ENCODE measurements at regions not wholly inside any gene's neighbourhood (a gene's known extent, or its start where the extent isn't known, plus 50 kb on each side); places are given as distances from the start of the nearest gene placed in this dataset.

GRCh38 chr5:138664276-138664943, 88.8 kb upstream of the CTNNA1 start:
- no peak overlapping the region for H3K27ac Mint-ChIP-seq

GRCh38 chr5:138663561-138663960, 88.4 kb upstream of the HSPA9 start:
- H3K4me1 Mint-ChIP-seq (ENCODE audit: low read depth) = peaks cover 9% of the 10 kb centered on the region
- DNase-seq = no peak
- TF ChIP-seq, protein P1, sequence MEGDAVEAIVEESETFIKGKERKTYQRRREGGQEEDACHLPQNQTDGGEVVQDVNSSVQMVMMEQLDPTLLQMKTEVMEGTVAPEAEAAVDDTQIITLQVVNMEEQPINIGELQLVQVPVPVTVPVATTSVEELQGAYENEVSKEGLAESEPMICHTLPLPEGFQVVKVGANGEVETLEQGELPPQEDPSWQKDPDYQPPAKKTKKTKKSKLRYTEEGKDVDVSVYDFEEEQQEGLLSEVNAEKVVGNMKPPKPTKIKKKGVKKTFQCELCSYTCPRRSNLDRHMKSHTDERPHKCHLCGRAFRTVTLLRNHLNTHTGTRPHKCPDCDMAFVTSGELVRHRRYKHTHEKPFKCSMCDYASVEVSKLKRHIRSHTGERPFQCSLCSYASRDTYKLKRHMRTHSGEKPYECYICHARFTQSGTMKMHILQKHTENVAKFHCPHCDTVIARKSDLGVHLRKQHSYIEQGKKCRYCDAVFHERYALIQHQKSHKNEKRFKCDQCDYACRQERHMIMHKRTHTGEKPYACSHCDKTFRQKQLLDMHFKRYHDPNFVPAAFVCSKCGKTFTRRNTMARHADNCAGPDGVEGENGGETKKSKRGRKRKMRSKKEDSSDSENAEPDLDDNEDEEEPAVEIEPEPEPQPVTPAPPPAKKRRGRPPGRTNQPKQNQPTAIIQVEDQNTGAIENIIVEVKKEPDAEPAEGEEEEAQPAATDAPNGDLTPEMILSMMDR (IDR thresholded peaks at IDR 0.05) = no peak
- no peak overlapping the region for H3K4me3 Mint-ChIP-seq
- peaks cover 30% of the 10 kb centered on the region for H3K27me3 Mint-ChIP-seq (ENCODE audit: insufficient read depth)
- no peaks in the 10 kb centered on the region for H3K36me3 Mint-ChIP-seq (ENCODE audit: low read depth)
- no peak overlapping the region for H3K27ac Mint-ChIP-seq
- no peaks in the 10 kb centered on the region for H3K9me3 Mint-ChIP-seq

More at GRCh38 chr5:138664276-138664943, 88.8 kb upstream of the CTNNA1 start:
- Mint-ChIP-seq H3K9me3 (no peaks in the 10 kb centered on the region), H3K27me3 (ENCODE audit: insufficient read depth) (peaks cover 28% of the 10 kb centered on the region), H3K4me1 (ENCODE audit: low read depth) (peaks cover 18% of the 10 kb centered on the region), H3K36me3 (ENCODE audit: low read depth) (no peaks in the 10 kb centered on the region), H3K4me3 (no peak overlapping the region)
- TF ChIP-seq, protein P1 (IDR thresholded peaks at IDR 0.05) = no peak
- DNase-seq = peak; percentile 21

DNA sequence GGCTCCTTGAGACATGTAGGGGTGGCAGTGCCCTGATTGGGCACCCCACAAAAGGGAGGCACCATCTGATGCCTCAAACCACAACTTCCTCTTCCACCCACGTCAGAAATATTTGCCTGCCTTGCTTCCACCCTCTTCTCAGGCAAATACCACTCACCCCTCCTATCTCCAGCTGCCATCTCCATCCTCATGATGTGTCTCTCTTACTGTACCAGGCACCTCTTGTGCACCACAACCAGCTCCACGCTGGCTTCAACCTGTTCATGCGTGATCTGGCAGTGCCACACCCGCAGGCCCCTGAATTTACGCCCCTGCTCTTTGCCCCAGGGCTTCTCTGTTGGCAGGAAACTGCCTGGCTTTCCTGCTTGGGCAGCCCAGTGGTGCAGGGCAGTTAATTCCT, 87.8 kb upstream of the HSPA9 start:
- TF ChIP-seq, protein P1 (IDR thresholded peaks at IDR 0.05) = no peak
- Mint-ChIP-seq H3K27ac (no peak overlapping the region), H3K4me1 (ENCODE audit: low read depth) (peaks cover 6% of the 10 kb centered on the region; the same call in 1 of the 2 replicates), H3K27me3 (ENCODE audit: insufficient read depth) (peaks cover 30% of the 10 kb centered on the region), H3K9me3 (no peaks in the 10 kb centered on the region), H3K36me3 (ENCODE audit: low read depth) (no peaks in the 10 kb centered on the region), H3K4me3 (no peak overlapping the region)
- DNase-seq = no peak

DNA sequence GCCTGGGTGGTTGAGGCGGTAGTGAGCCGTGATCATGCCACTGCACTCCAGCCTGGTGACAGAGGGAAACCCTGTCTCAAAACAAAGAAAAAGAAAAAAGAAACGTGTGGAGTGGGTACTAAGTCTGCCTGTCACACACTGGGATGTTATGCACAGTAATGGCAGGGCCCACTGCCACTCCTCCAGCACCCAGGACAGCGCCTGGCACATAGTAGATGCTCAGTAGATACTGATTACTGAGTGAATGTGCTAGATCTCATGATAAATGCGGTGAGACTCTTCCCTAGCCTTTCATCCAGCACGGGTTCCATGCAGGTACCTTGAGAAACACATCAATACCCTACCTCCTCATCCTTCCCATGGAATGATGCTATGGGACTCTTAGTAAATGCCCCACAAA, 87.4 kb upstream of the HSPA9 start:
- Mint-ChIP-seq H3K27ac (no peak overlapping the region), H3K36me3 (ENCODE audit: low read depth) (no peaks in the 10 kb centered on the region), H3K4me3 (no peak overlapping the region), H3K27me3 (ENCODE audit: insufficient read depth) (peaks cover 30% of the 10 kb centered on the region), H3K4me1 (ENCODE audit: low read depth) (peaks cover 6% of the 10 kb centered on the region; the same call in 1 of the 2 replicates), H3K9me3 (no peaks in the 10 kb centered on the region)
- TF ChIP-seq, protein P1 (IDR thresholded peaks at IDR 0.05) = no peak
- no peak for DNase-seq

GRCh38 chr5:138661991-138662434, 86.8 kb upstream of the HSPA9 start:
- TF ChIP-seq, protein P1 (IDR thresholded peaks at IDR 0.05) = no peak
- Mint-ChIP-seq H3K4me1 (ENCODE audit: low read depth) (peaks cover 6% of the 10 kb centered on the region; the same call in 1 of the 2 replicates), H3K36me3 (ENCODE audit: low read depth) (no peaks in the 10 kb centered on the region), H3K27me3 (ENCODE audit: insufficient read depth) (peaks cover 34% of the 10 kb centered on the region), H3K4me3 (no peak overlapping the region), H3K9me3 (no peaks in the 10 kb centered on the region), H3K27ac (no peak overlapping the region)
- DNase-seq = no peak
